Nephron progenitor cell (in vitro differentiated cells): ENCODE measurements at regions not wholly inside any gene's neighbourhood (a gene's known extent, or its start where the extent isn't known, plus 50 kb on each side); places are given as distances from the start of the nearest gene placed in this dataset.
"Not testable (repeated sequence)": the region's sequence is repeated elsewhere in the genome, so short reads cannot be mapped to it uniquely, and the experiment has no call there.

Source experiments
- DNase-seq: peaks from one replicate; pipeline ENCODE4 v3.0.0; 2021
- H3K27ac Mint-ChIP-seq: 2 replicates; pipeline ENCODE4 v1.8.0; 2021; ENCODE audit warnings: mild to moderate bottlenecking, moderate library complexity, mixed read lengths
- H3K27me3 Mint-ChIP-seq: 2 replicates; pipeline ENCODE4 v1.8.0; 2021; ENCODE audit warnings: mild to moderate bottlenecking, low read depth, mixed read lengths; ENCODE audit not compliant: poor library complexity
- H3K36me3 Mint-ChIP-seq: 2 replicates; pipeline ENCODE4 v1.8.0; 2021; ENCODE audit warnings: low read depth, mixed read lengths
- H3K4me1 Mint-ChIP-seq: 2 replicates; pipeline ENCODE4 v1.8.0; 2021; ENCODE audit warnings: mixed read lengths
- H3K4me3 Mint-ChIP-seq: 2 replicates; pipeline ENCODE4 v1.8.0; 2021; ENCODE audit warnings: mild to moderate bottlenecking, moderate library complexity, mixed read lengths
- H3K9me3 Mint-ChIP-seq: 2 replicates; pipeline ENCODE4 v1.8.0; 2021; ENCODE audit warnings: mild to moderate bottlenecking, moderate library complexity, mixed read lengths

- H3K27ac Mint-ChIP-seq, H3K9me3 Mint-ChIP-seq, DNase-seq: not testable (repeated sequence)
Observed at GRCh38 chr9:41367301-41367700, 178.2 kb upstream of the ZNG1F start.

GRCh38 chr9:41361790-41362189 lies 172.7 kb upstream of the ZNG1F start:
- not testable (repeated sequence) for H3K36me3 Mint-ChIP-seq, H3K27ac Mint-ChIP-seq, DNase-seq, H3K4me3 Mint-ChIP-seq, H3K4me1 Mint-ChIP-seq, H3K27me3 Mint-ChIP-seq
- peaks cover 11% of the 10 kb centered on the region for H3K9me3 Mint-ChIP-seq

More at GRCh38 chr9:41367301-41367700, 178.2 kb upstream of the ZNG1F start:
- H3K4me1 Mint-ChIP-seq, H3K4me3 Mint-ChIP-seq, H3K36me3 Mint-ChIP-seq, H3K27me3 Mint-ChIP-seq: not testable (repeated sequence)

GRCh38 chr9:41359116-41359515 lies 170.0 kb upstream of the ZNG1F start:
- H3K9me3 Mint-ChIP-seq: peaks cover 14% of the 10 kb centered on the region
- not testable (repeated sequence) for H3K36me3 Mint-ChIP-seq, H3K4me1 Mint-ChIP-seq, H3K27me3 Mint-ChIP-seq, H3K27ac Mint-ChIP-seq
- DNase-seq: peak; percentile 8
- peak overlapping the region; percentile 89 for H3K4me3 Mint-ChIP-seq

- H3K4me1 Mint-ChIP-seq, H3K27me3 Mint-ChIP-seq, H3K27ac Mint-ChIP-seq, H3K36me3 Mint-ChIP-seq: not testable (repeated sequence)
- DNase-seq: peak; percentile 86
- peak overlapping the region; percentile 89 for H3K4me3 Mint-ChIP-seq
- H3K9me3 Mint-ChIP-seq: peaks cover 14% of the 10 kb centered on the region
Observed at GRCh38 chr9:41358682-41359081, 169.6 kb upstream of the ZNG1F start.

GRCh38 chr9:41357918-41358404 lies 168.8 kb upstream of the ZNG1F start:
- not testable (repeated sequence) for H3K27ac Mint-ChIP-seq, DNase-seq, H3K27me3 Mint-ChIP-seq, H3K4me1 Mint-ChIP-seq, H3K36me3 Mint-ChIP-seq
- Mint-ChIP-seq H3K9me3 (peaks cover 14% of the 10 kb centered on the region), H3K4me3 (peak overlapping the region; percentile 89)

GRCh38 chr9:41357350-41357748 lies 168.2 kb upstream of the ZNG1F start:
- H3K36me3 Mint-ChIP-seq, H3K27ac Mint-ChIP-seq, H3K27me3 Mint-ChIP-seq, H3K4me3 Mint-ChIP-seq, H3K4me1 Mint-ChIP-seq, DNase-seq: not testable (repeated sequence)
- H3K9me3 Mint-ChIP-seq: peaks cover 14% of the 10 kb centered on the region

GRCh38 chr9:41356588-41357349 lies 167.7 kb upstream of the ZNG1F start:
- peaks cover 14% of the 10 kb centered on the region for H3K9me3 Mint-ChIP-seq
- not testable (repeated sequence) for DNase-seq, H3K4me3 Mint-ChIP-seq, H3K27me3 Mint-ChIP-seq, H3K4me1 Mint-ChIP-seq, H3K36me3 Mint-ChIP-seq, H3K27ac Mint-ChIP-seq

- not testable (repeated sequence) for H3K4me3 Mint-ChIP-seq, H3K4me1 Mint-ChIP-seq, H3K27me3 Mint-ChIP-seq, DNase-seq, H3K27ac Mint-ChIP-seq, H3K36me3 Mint-ChIP-seq
- H3K9me3 Mint-ChIP-seq: peaks cover 14% of the 10 kb centered on the region
Observed at GRCh38 chr9:41355712-41356450, 166.8 kb upstream of the ZNG1F start.

GRCh38 chr9:41354978-41355377 lies 165.9 kb upstream of the ZNG1F start:
- H3K27ac Mint-ChIP-seq, H3K36me3 Mint-ChIP-seq, H3K4me1 Mint-ChIP-seq, DNase-seq, H3K4me3 Mint-ChIP-seq, H3K27me3 Mint-ChIP-seq: not testable (repeated sequence)
- peaks cover 14% of the 10 kb centered on the region for H3K9me3 Mint-ChIP-seq

- H3K4me3 Mint-ChIP-seq, DNase-seq, H3K27me3 Mint-ChIP-seq, H3K36me3 Mint-ChIP-seq, H3K27ac Mint-ChIP-seq, H3K4me1 Mint-ChIP-seq: not testable (repeated sequence)
- peaks cover 14% of the 10 kb centered on the region for H3K9me3 Mint-ChIP-seq
Observed at GRCh38 chr9:41354060-41354934, 165.2 kb upstream of the ZNG1F start.

- H3K9me3 Mint-ChIP-seq, H3K36me3 Mint-ChIP-seq, H3K4me1 Mint-ChIP-seq, H3K27me3 Mint-ChIP-seq, H3K4me3 Mint-ChIP-seq, DNase-seq, H3K27ac Mint-ChIP-seq: not testable (repeated sequence)
Observed at GRCh38 chr9:41353026-41353425, 163.9 kb upstream of the ZNG1F start.

GRCh38 chr9:41352390-41352789 lies 163.3 kb upstream of the ZNG1F start:
- not testable (repeated sequence) for H3K4me1 Mint-ChIP-seq, H3K27me3 Mint-ChIP-seq, DNase-seq, H3K4me3 Mint-ChIP-seq, H3K9me3 Mint-ChIP-seq, H3K36me3 Mint-ChIP-seq, H3K27ac Mint-ChIP-seq

GRCh38 chr9:41347893-41348292 lies 158.8 kb upstream of the ZNG1F start:
- not testable (repeated sequence) for H3K4me3 Mint-ChIP-seq, H3K27me3 Mint-ChIP-seq, H3K4me1 Mint-ChIP-seq, DNase-seq, H3K9me3 Mint-ChIP-seq, H3K36me3 Mint-ChIP-seq, H3K27ac Mint-ChIP-seq

GRCh38 chr9:41332562-41332961 lies 143.4 kb upstream of the ZNG1F start:
- not testable (repeated sequence) for H3K27me3 Mint-ChIP-seq, H3K27ac Mint-ChIP-seq, DNase-seq, H3K36me3 Mint-ChIP-seq, H3K9me3 Mint-ChIP-seq, H3K4me3 Mint-ChIP-seq, H3K4me1 Mint-ChIP-seq
